Myocyte (in vitro differentiated cells): ENCODE measurements at regions not wholly inside any gene's neighbourhood (a gene's known extent, or its start where the extent isn't known, plus 50 kb on each side); places are given as distances from the start of the nearest gene placed in this dataset.

Experiments
- DNase-seq: peaks from one replicate; pipeline ENCODE4 v3.0.0-alpha.2; 2012; ENCODE audit warnings: low read depth

GRCh38 chr3:147930232-147930807 is 521.2 kb downstream of the ZIC1 start:
- DNase-seq, result peak; percentile 84

- no peak for DNase-seq
Observed at GRCh38 chr3:147934451-147935180, 525.5 kb downstream of the ZIC1 start.

- peak; percentile 82 for DNase-seq
Observed at GRCh38 chr3:147937341-147937740, 528.2 kb downstream of the ZIC1 start.

GRCh38 chr3:147937891-147938290 is 528.7 kb downstream of the ZIC1 start:
- DNase-seq, result peak; percentile 79

GRCh38 chr3:147939425-147939824 is 530.3 kb downstream of the ZIC1 start:
- no peak for DNase-seq

GRCh38 chr3:147939839-147940238 is 530.7 kb downstream of the ZIC1 start:
- peak; percentile 77 for DNase-seq

- peak; percentile 76 for DNase-seq
Observed at GRCh38 chr3:147940405-147941193, 531.4 kb downstream of the ZIC1 start.

GRCh38 chr3:147941969-147942368 is 532.8 kb downstream of the ZIC1 start:
- DNase-seq, result no peak

- peak; percentile 72 for DNase-seq
Observed at GRCh38 chr3:147943265-147943945, 534.2 kb downstream of the ZIC1 start.

- DNase-seq, result peak; percentile 92
Observed at GRCh38 chr3:147945968-147946519, 536.9 kb downstream of the ZIC1 start.

- no peak for DNase-seq
Observed at GRCh38 chr3:147956615-147957014, 547.5 kb downstream of the ZIC1 start.

GRCh38 chr3:147958754-147959153 is 549.6 kb downstream of the ZIC1 start:
- DNase-seq, result no peak

GRCh38 chr3:147960786-147961185 is 551.6 kb downstream of the ZIC1 start:
- no peak for DNase-seq

GRCh38 chr3:147962408-147963164 is 553.4 kb downstream of the ZIC1 start:
- DNase-seq, result no peak

GRCh38 chr3:147963711-147964110 is 554.5 kb downstream of the ZIC1 start:
- no peak for DNase-seq

GRCh38 chr3:147975165-147975564 is 566.0 kb downstream of the ZIC1 start:
- no peak for DNase-seq

- DNase-seq, result peak; percentile 3
Observed at GRCh38 chr3:147977001-147977400, 567.8 kb downstream of the ZIC1 start.

GRCh38 chr3:147987549-147987948 is 578.4 kb downstream of the ZIC1 start:
- DNase-seq, result no peak

GRCh38 chr3:147989344-147989743 is 580.2 kb downstream of the ZIC1 start:
- DNase-seq, result no peak

- DNase-seq, result no peak
Observed at GRCh38 chr3:148002705-148003205, 593.6 kb downstream of the ZIC1 start.
